Skeletal muscle cell (primary cell): ENCODE measurements at regions not wholly inside any gene's neighbourhood (a gene's known extent, or its start where the extent isn't known, plus 50 kb on each side); places are given as distances from the start of the nearest gene placed in this dataset.
A peak's percentile ranks its signal among the peaks of the same experiment; 100 is the strongest.

Experiments
- DNase-seq: peaks from one replicate; pipeline ENCODE4 v3.0.0-alpha.2; 2010; ENCODE audit warnings: low read depth
- H3K4me3 ChIP-seq: 2 replicates; pipeline ENCODE4 v1.5.1; 2011; ENCODE audit warnings: low read depth, mild to moderate bottlenecking, control low read depth, low read length, moderate library complexity

DNA sequence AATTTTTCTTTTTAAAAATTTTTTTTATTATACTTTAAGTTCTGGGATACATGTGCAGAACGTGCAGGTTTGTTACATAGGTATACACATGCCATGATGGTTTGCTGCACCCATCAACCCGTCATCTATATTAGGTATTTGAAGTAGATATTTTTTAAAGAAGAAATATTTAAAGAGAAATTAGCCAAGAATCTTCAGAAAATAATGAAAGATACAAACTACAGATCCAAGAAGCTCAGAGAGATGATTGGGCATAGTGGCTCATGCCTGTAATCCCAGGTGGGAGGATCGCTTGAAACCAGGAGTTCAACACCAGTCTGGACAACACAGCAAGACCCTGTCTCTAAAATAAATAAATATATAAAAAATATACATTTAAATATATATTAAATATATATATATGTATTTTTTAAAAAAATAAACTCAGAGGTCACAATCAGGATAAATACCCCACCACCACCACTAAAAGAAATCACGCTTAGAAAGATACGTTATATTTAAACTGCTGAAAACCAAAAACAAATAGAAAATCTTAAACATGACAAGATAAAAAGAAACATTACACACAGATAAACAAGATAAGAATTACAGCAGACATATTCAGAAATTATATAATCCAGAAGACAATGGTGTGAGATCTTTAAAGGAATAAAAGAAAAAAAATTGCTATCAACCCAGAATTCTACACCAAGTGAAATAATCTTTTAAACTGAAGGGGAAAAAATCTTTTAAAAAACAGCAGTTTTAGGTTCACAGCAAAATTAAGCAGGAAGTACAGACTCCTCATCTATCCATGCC, 57.5 kb downstream of the CSF2 start:
- no peak for DNase-seq

GRCh38 chr5:132132138-132132537, 58.5 kb downstream of the CSF2 start:
- no peak overlapping the region for H3K4me3 ChIP-seq
- DNase-seq: no peak

More for the DNA sequence above, 57.5 kb downstream of the CSF2 start:
- no peak overlapping the region for H3K4me3 ChIP-seq

DNA sequence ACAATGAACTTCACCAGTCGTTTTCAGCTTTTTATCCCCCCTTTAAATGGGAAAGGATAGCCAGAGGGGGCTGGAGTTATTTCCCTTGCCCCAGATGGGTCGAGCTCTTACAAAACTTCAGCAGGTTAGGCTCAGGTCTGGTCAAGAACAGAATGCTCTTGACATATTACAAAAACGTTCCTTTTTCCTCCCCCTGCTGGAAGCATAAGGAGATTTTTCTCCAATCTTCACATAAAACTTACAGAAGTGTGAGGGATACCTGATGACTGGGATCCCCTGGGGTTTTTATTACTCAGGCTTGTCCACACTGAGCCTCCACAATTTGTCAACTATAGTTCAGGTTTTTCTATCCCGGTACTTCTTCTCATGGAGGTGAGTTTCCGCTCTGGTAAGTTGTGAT, 60.8 kb downstream of the CSF2 start:
- DNase-seq: no peak
- no peak overlapping the region for H3K4me3 ChIP-seq

DNA sequence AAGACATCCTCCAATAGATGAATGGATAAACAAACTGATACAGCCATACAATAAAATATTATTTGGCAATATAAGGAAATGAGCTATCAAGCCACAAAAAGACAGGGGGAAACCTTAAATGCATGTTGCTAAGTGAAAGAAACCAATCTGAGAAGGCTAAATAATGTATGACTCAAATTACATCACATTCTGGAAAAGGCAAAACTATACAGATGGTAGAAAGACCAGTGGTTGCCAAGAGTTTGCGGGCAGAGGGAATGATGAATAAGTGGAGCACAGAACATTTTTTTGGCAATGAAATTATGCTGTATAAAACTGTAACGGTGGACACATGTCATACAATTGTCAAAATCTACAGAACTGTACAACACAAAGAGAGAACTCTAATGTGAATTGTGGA, 63.3 kb downstream of the CSF2 start:
- DNase-seq: peak; percentile 51
- no peak overlapping the region for H3K4me3 ChIP-seq

DNA sequence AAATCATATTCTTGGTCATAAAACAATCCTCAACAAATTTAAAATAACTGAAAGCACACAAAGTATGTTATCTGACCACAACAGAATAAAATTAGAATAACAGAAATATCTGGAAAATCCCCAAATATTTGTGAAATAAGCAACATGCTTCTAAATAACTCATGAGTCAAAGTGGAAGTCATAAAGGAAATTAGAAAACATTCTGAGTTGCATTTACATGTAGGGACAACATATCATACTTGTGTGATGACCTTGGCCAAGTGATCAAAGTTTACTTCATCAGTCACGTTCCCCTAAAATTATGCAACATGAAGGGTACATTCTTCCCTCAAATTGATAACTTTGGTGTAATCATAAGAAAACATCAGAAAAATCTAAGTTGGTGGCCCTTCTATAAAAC, 64.7 kb downstream of the CSF2 start:
- no peak for DNase-seq

More for the DNA sequence above, 64.7 kb downstream of the CSF2 start:
- no peak overlapping the region for H3K4me3 ChIP-seq
